Erythroblast (primary cell): ENCODE measurements at regions not wholly inside any gene's neighbourhood (a gene's known extent, or its start where the extent isn't known, plus 50 kb on each side); places are given as distances from the start of the nearest gene placed in this dataset.

Source experiments
- DNase-seq, 2 experiments: peaks; one replicate each; lab custom pipeline; 2025; lab: John Stamatoyannopoulos, UW
- GATA1 ChIP-seq: IDR thresholded peaks from 2 replicates; pipeline ENCODE4 v1.6.1; 2011; ENCODE audit warnings: low read depth, mild to moderate bottlenecking, control low read depth, low read length, moderate library complexity
- POLR2A ChIP-seq: IDR thresholded peaks from 2 replicates; pipeline ENCODE4 v1.6.1; 2011; ENCODE audit warnings: mild to moderate bottlenecking, low read length

DNA sequence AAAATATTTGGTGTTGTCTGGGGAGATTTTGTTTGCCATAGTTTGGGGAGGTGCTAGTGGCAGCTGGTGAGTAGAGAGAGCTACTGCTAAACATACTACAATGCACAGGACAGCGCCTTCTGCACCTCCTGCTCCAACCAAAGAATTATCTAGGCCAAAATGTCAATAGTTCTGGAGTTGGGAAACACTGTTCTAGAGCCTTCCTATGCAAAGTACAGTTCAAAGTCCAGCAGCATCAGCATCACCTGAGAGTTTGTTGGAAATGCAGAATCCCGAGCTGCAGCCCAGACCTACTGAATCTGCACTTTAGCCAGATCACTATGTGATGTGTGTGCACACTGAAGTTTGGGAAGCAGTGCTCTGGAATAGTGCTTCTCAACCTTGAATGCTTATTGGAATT is 290.7 kb downstream of the TCF7L2 start:
- DNase-seq = no peak
- no peak for TF ChIP-seq GATA1
- no peak for TF ChIP-seq POLR2A

DNA sequence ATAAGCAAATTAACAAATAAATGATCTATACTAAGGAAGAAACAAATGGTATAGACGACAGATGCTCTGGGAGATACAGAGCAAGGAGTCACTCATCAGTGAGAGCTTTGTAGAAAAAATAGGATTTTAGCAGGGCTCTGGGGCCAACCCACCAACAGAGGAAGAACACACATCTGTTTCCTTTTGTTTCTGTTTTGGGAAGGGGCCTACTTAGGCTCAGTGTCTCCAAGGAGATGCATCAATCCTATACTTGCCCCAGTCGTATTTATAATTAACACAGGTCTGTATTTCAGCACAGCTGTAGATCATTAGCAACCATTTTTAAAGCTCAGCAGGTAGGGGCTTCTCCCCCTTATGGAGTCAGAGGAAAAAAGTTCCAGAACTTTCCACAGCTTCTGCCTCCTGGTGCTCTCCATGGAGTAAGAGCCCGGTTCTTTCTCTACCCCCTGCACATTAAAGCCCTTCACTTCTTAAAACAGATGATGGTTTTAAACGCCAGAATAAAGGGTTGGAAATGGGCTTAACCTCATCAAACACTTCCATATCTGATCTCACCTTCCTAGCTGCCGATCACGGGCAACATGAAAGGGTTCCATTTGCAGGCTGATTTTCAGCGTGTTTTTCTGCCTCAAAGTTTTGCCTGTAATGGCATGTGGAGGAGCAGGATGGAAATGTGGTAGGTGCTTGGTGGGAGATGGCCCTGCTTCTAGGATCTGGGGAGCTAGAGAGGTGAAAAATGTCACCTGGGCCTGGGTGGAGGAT is 291.7 kb downstream of the TCF7L2 start:
- DNase-seq = no peak
- TF ChIP-seq POLR2A (no peak), GATA1 (no peak)

DNA sequence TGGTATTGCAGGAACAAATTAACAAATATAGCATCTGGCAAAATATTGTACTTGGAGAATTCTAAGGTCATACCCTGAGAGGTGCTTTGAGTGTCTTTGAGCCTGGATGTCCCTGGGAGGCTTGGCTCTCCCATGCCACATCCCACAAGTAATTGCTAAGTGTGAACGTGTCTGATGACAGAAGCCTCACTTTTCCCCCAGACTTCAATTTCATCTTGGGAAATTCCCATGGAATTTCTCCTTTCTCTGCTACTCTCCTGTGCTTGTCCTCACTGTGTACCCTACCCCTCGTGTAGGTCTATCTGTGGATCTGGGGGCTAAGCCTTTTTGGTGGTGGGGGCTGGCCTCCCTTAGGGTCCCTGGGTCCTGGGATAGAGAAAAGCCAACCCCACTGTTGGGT is 293.3 kb downstream of the TCF7L2 start:
- TF ChIP-seq POLR2A = no peak
- TF ChIP-seq GATA1 = no peak
- DNase-seq = no peak

DNA sequence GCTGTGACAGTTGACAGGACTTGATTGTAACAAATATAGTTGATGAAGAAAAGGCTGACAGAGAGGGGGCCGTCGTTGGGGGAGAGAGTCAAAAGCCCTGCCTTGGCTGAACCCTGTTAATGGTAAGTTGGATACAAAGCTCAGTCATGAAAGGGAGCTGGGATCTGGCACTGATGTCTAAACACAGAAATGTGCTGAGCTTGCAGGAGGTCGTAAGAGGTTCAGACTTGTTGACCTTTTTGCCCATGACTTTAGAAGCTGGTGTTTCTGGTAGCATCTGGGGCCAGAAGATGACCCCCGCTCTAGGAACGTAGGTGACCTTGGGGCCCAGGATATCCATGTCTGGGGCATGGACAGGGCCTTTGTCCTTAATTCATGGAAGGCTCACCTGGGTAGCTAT is 294.7 kb downstream of the TCF7L2 start:
- TF ChIP-seq GATA1 (no peak), POLR2A (no peak)
- no peak for DNase-seq

DNA sequence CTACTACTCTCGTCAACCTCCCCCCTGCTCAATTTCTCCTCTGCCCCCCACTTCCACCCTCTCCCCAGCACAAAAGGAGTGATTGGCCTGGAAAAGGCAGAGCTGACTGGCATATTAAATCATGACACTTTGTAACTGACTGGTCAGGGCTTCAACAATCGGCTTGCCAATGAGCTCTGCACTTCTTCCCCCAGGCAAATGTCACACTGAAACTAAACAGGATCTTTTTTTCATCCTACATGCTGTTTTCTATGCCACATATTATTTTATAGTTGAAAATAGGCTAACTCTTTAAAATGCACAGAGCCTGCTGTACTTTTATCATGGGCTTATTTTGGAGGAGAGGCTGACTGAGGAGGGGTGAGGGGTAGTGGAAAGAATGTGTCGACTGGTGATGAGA is 295.2 kb downstream of the TCF7L2 start:
- TF ChIP-seq POLR2A (no peak), GATA1 (no peak)
- DNase-seq = no peak

DNA sequence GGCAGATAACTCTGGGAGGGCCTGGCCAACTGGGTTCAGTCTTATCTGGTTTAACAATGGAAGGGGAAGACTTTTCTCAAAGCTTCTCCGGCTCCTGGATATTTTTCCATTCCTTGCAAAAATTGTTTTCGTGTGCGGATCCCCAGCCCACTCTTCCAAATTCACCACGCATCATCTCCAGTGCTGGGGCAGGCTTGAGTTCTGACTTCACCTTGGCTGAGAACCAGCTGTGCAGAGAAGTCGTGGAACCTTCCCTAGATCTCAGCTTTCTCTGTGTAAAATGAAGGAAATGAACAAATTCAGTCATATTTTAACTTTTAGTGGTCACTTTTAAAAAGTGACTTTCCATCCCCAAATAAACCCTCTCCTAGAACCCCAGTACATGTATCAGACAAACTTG is 297.0 kb downstream of the TCF7L2 start:
- no peak for DNase-seq
- no peak for TF ChIP-seq GATA1
- TF ChIP-seq POLR2A = no peak

DNA sequence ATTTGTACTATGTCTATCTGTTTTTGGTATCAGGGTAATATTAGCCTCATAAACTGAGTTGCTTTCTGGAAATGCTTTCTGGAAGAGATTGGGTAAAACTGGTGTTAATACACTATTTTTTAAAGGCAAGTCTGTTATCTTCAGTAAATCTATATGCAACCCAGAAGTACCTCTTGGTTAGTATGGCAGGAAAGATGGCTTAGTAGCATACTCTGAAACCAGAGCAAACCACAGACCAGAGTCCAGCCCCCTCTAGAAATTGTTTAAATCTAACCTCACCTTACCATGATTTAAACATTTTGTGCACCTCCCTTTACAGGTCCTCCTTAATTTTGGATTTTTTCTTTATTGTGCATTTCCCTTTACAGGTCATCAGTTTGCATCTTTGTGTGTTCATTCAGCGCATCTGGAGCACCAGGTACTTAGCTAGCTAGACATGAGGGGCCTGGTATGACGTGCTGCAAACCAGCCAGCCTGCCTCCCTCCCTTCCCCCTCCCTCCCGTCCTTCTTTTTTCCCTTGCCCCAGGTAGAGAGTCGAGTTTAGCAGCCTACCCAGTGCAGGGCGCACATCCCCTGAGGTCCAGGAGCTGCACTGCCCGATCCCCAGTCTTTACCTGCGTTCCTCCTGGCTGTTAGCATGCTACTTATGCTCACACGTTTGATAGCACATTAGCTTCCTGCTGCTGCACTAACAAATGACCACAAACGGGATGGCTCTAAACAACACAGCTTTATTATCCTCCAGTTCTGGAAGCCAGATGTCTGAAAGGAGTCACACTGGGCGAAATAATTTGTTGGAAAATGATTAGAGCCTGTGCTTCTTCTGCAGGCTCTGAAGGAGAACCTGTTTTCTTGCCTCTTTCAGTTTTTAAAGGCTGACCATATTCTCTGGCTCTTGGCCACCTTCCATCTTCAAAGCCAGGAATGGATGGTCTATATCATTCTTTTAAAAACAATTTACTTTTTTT is 299.9 kb upstream of the HABP2 start:
- no peak for DNase-seq
- TF ChIP-seq GATA1 (no peak), POLR2A (no peak)

DNA sequence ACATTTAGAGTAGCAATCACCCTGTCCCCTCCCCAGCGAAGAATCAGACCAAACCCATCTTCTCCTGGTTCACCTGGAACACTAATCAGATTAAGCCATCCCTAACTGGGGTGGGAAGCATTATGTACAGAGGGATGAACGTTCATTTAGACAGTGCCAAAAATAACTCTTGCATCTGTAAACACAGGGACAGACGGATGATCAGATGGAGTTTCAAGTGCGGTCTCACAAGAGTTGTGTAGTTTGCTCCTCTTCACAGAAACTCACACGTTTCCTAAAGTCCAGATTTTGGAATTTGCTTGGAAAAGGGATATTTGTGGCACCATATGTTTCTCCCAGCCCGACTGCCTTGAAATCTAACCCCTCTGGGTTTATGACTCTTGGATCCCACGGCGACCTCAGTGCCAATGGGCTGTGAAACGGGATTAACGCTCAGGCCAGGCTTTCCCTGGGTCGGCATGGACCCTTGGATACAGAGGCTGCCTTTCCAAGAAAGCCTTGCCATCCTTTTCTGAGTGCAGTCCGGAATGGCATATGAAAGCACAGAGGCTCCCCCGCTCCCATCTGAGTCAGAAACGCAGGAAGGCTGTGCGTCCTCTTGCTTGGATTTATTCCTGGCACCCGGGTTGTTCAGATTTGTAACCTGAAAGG is 293.2 kb upstream of the HABP2 start:
- DNase-seq = no peak
- TF ChIP-seq GATA1 = no peak
- TF ChIP-seq POLR2A = no peak

DNA sequence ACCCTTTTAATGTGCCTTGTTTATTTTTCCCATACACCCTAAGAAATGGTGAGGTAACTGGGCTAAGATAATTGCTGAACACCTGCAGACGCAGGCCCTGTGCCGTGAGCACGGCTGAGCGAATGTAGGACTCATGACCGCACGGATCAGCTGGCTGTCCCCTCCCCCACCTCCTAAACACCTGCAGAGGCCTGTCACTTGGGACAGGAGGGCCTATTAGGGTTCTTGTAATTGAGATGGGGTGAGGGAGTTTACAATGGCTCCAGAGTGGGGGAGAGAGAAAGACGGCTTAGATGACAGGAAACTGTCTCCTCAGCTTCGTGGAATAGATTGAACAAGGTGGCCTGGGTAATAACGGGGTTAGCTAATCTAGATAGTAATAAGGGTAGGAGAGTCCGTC is 291.7 kb upstream of the HABP2 start:
- DNase-seq = no peak
- TF ChIP-seq POLR2A (no peak), GATA1 (no peak)

DNA sequence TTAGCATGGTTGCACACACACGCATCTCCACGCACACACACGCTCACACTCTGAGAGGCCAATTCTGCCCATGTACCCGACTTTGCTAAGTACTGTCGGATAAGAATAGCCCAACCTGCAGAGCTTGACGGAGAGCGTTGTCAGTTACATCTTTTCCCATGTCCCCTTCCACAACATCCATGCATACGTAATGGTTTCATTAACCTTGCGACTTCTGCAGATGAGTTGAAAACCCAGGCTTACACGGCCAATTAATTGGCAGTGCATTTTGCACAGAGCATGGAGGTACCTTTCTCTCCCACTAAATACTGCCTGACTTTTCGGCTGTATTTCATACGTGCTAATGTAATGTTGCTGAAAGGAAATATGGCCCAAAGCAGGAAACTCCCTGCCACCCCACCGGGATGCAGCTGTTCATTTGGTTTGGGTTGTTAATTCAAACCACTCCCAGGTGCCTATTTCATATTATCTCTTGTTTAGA is 291.2 kb upstream of the HABP2 start:
- DNase-seq = no peak

DNA sequence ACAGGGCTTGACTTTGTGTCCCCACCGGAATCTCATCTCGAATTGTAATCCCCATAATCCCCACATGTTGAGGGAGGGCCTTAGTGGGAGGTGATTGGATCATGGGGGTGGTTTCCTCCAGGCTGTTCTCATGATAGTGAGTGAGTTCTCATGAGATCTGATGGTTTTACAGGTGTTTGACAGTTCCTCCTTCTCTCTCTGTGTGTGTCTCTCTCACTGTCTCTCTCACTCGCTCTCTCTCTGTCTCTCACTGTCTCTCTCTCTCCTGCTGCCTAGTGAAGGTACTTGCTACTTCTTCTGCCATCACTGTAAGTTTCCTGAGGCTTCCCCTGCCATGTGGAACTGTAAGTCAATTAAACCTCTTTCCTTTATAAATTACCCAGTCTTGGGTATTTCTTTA is 289.8 kb upstream of the HABP2 start:
- TF ChIP-seq GATA1 (no peak), POLR2A (no peak)
- no peak for DNase-seq

More for the DNA sequence above, 291.2 kb upstream of the HABP2 start:
- TF ChIP-seq POLR2A = no peak

DNA sequence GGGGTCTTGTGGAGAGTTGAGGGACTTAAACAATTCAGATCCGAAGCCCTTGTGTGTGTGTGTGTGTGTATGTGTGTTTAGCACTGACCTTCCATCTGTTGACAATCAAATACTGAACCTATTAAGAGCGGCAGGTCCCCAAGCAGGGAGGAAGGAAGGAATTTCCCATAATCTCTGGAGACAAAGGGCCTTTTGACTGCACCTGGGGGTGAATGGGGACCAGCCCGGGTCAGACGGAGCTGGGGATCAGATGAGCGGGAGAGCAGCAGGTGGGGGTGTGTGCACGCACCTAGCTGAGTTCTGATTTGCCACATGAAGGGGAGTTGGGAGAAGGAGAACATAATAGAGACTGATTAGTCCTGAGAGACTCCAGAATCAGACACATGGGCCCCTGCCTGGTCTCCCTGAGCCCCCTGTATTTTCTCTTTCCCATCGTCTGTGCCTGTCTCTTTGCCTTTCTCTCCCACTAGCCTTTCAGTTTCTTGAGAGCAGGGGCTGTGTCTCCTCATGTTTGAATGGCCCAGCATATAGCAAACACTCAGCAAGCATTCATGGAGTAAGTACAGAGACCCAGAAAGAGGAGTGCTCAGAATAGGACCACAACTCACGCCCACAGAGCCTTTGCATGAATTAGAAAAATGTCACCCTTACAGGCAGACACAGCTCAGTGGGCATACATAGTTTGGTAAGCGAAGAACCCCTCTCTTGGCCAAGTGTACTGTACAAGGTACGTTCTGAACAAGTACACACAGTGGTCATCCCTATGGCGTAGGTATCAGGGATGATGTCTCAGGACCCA is 288.3 kb upstream of the HABP2 start:
- TF ChIP-seq GATA1 = no peak
- no peak for TF ChIP-seq POLR2A
- no peak for DNase-seq

DNA sequence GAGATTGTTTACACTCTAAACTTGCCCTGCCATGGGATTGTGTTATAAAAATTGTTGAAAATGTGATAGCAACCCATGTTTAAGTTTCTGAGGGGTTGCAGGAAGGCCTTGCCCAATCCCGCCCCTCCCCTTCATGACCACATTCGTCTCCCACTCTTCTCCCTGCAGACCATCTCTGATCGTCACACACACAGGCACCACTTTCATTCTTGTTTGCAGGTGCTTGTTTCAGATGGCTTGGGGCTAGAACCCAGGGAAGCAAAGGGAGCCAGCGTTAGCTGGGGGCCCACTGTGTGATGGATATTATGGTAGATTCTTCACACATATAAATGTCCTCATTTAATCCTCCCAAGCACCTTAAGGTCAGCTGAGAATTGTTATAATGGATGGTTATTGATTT is 286.7 kb upstream of the HABP2 start:
- TF ChIP-seq POLR2A (no peak), GATA1 (no peak)
- DNase-seq = no peak
